OCI-LY7 (cell line): ENCODE measurements at regions not wholly inside any gene's neighbourhood (a gene's known extent, or its start where the extent isn't known, plus 50 kb on each side); places are given as distances from the start of the nearest gene placed in this dataset.

ENCODE experiments used
- BruUV-seq: library from RNA; stranded (reverse); fragments of 400-500 nt; replicated peaks from 2 replicates; lab custom pipeline; 2021; lab: Mats Ljungman, UMichigan
- CTCF ChIA-PET: fragments of 300-600 bp; sonication (Branson Sonifier 250); formaldehyde crosslinking; loops from one replicate; lab custom pipeline; 2022; ENCODE audit warnings: antibody characterized with exemption; ENCODE audit not compliant: unreplicated experiment; lab: Charles Lee
- POLR2A ChIA-PET: fragments of 300-600 bp; sonication (Branson Sonifier 250); formaldehyde crosslinking; loops from one replicate; lab custom pipeline; 2022; ENCODE audit warnings: antibody characterized with exemption; lab: Charles Lee
- DNase-seq: peaks from one replicate; pipeline ENCODE4 v3.0.0-alpha.2; 2015; ENCODE audit warnings: low spot score
- H2AFZ ChIP-seq: fragments of 200-600 bp; sonication (generic), shearing (Covaris generic); 2 replicates; pipeline ENCODE4 v1.6.1; 2014; ENCODE audit warnings: mild to moderate bottlenecking, antibody characterized with exemption, low read length, moderate library complexity
- H3K27ac ChIP-seq: fragments of 200-600 bp; sonication (generic); 2 replicates; pipeline ENCODE4 v1.5.1; 2014; ENCODE audit warnings: mixed run types, low read depth, mild to moderate bottlenecking, moderate library complexity, low read length, inconsistent platforms; ENCODE audit not compliant: poor library complexity, severe bottlenecking
- H3K36me3 ChIP-seq: fragments of 200-600 bp; sonication (generic); 2 replicates; pipeline ENCODE4 v1.6.1; 2014; ENCODE audit warnings: mild to moderate bottlenecking, antibody characterized with exemption, low read length, moderate library complexity, mixed read lengths; ENCODE audit not compliant: insufficient read depth
- H3K4me1 ChIP-seq: fragments of 200-600 bp; sonication (generic); 2 replicates; pipeline ENCODE4 v1.5.1; 2014; ENCODE audit warnings: mild to moderate bottlenecking, low read length; ENCODE audit not compliant: insufficient read depth, poor library complexity, severe bottlenecking
- H3K4me2 ChIP-seq: fragments of 200-600 bp; sonication (generic); 2 replicates; pipeline ENCODE4 v1.6.1; 2014; ENCODE audit warnings: mild to moderate bottlenecking, low read length
- H3K4me3 ChIP-seq: fragments of 200-600 bp; sonication (generic); 2 replicates; pipeline ENCODE4 v1.5.1; 2014; ENCODE audit warnings: mild to moderate bottlenecking, low read depth, low read length; ENCODE audit not compliant: poor library complexity, severe bottlenecking
- H3K79me2 ChIP-seq: fragments of 200-600 bp; sonication (generic); 2 replicates; pipeline ENCODE4 v1.6.1; 2016; ENCODE audit warnings: low read depth, mild to moderate bottlenecking, low read length, moderate library complexity, mixed read lengths; ENCODE audit not compliant: insufficient read depth
- H3K9me2 ChIP-seq: fragments of 200-600 bp; sonication (generic); 2 replicates; pipeline ENCODE4 v1.6.1; 2016; ENCODE audit warnings: mild to moderate bottlenecking, low read length, mixed read lengths; ENCODE audit not compliant: insufficient read depth
- H3K9me3 ChIP-seq: fragments of 200-600 bp; sonication (generic); 2 replicates; pipeline ENCODE4 v1.6.1; 2014; ENCODE audit warnings: mild to moderate bottlenecking, mixed run types, low read length, mixed read lengths
- H4K20me1 ChIP-seq: fragments of 200-600 bp; sonication (generic); 2 replicates; pipeline ENCODE4 v1.6.1; 2014; ENCODE audit warnings: mild to moderate bottlenecking, antibody characterized with exemption, low read length, moderate library complexity, mixed read lengths; ENCODE audit not compliant: insufficient read depth
- CTCF ChIP-seq: fragments of 200-600 bp; sonication (generic); conservative IDR thresholded peaks from 2 replicates; pipeline ENCODE4 v1.5.1; 2014; ENCODE audit warnings: mild to moderate bottlenecking, antibody characterized with exemption, low read length, moderate library complexity, mixed read lengths
- EZH2phosphoT487 ChIP-seq: fragments of 200-600 bp; sonication (generic); IDR thresholded peaks from 2 replicates; pipeline ENCODE4 v1.6.1; 2018; ENCODE audit warnings: low read depth, borderline replicate concordance, mild to moderate bottlenecking, mixed run types, antibody characterized with exemption, low read length, moderate library complexity, mixed read lengths
- intact Hi-C: fragments of 100-400 bp; cut with micrococcal nuclease; formaldehyde crosslinking; loops from one replicate; pipeline ENCODE4 v1.10.0; 2022; ENCODE audit not compliant: unreplicated experiment

GRCh38 chr5:6115852-6116251 lies 262.5 kb downstream of the MED10 start:
- H3K79me2 ChIP-seq: no peaks in the 10 kb centered on the region
- ChIA-PET CTCF (interaction anchor here (0.6 kb wide), 2 partner anchors 50 to 158 kb away, joined by 3 read pairs; no protein-coding TSS in a partner anchor), POLR2A (interaction anchor here (1.1 to 1.6 kb wide), 2 partner anchors 11 to 20 kb away, joined by 3 to 5 read pairs; no protein-coding TSS in a partner anchor)
- H3K9me2 ChIP-seq: no peaks in the 10 kb centered on the region
- TF ChIP-seq CTCF: no peak
- no peak for TF ChIP-seq EZH2phosphoT487
- no peak for DNase-seq
- no TSS peak for BruUV-seq
- no peak overlapping the region for H3K27ac ChIP-seq
- H3K4me3 ChIP-seq: no peak overlapping the region
- no peaks in the 10 kb centered on the region for H3K9me3 ChIP-seq
- H3K36me3 ChIP-seq: no peaks in the 10 kb centered on the region
- H3K4me1 ChIP-seq: no peaks in the 10 kb centered on the region
- H3K4me2 ChIP-seq: no peak overlapping the region
- H2AFZ ChIP-seq: no peak overlapping the region
- intact Hi-C loops: no loop called here
- H4K20me1 ChIP-seq: no peaks in the 10 kb centered on the region

- Histone ChIP-seq H2AFZ (no peak overlapping the region), H3K4me2 (no peak overlapping the region), H3K4me3 (no peak overlapping the region), H3K36me3 (no peaks in the 10 kb centered on the region), H4K20me1 (no peaks in the 10 kb centered on the region), H3K9me3 (no peaks in the 10 kb centered on the region), H3K4me1 (no peaks in the 10 kb centered on the region), H3K9me2 (no peaks in the 10 kb centered on the region), H3K27ac (no peak overlapping the region), H3K79me2 (no peaks in the 10 kb centered on the region)
- no peak for DNase-seq
- ChIA-PET CTCF (interaction anchor here (0.5 kb wide), 1 partner anchor 499 kb away, joined by 4 read pairs; no protein-coding TSS in a partner anchor), POLR2A (no interaction called here)
- TF ChIP-seq EZH2phosphoT487: no peak
- BruUV-seq: no TSS peak
- intact Hi-C loops: loop anchor here (2.0 kb wide), 1 partner anchor 46 kb away; no protein-coding TSS in a partner anchor
Observed at GRCh38 chr5:6112538-6112937, 265.8 kb downstream of the MED10 start.

- Histone ChIP-seq H3K4me2 (no peak overlapping the region), H3K4me3 (no peak overlapping the region), H4K20me1 (no peaks in the 10 kb centered on the region), H3K9me3 (no peaks in the 10 kb centered on the region), H2AFZ (no peak overlapping the region), H3K4me1 (no peaks in the 10 kb centered on the region), H3K27ac (no peak overlapping the region), H3K79me2 (no peaks in the 10 kb centered on the region), H3K36me3 (no peaks in the 10 kb centered on the region), H3K9me2 (no peaks in the 10 kb centered on the region)
- ChIA-PET POLR2A (no interaction called here), CTCF (no interaction called here)
- no TSS peak for BruUV-seq
- TF ChIP-seq CTCF (no peak), EZH2phosphoT487 (no peak)
- intact Hi-C loops: loop anchor here (2.0 kb wide), 1 partner anchor 45 kb away; no protein-coding TSS in a partner anchor
- DNase-seq: no peak
Observed at GRCh38 chr5:6112125-6112524, 266.2 kb downstream of the MED10 start.
